HepG2 (cell line): ENCODE measurements at regions not wholly inside any gene's neighbourhood (a gene's known extent, or its start where the extent isn't known, plus 50 kb on each side); places are given as distances from the start of the nearest gene placed in this dataset.
A peak's percentile ranks its signal among the peaks of the same experiment; 100 is the strongest.

Experiments used
- AGO2 ChIP-seq: fragments of 200-400 bp; formaldehyde crosslinking; optimal IDR thresholded peaks from 2 replicates; pipeline ENCODE3; 2017; ENCODE audit warnings: mild to moderate bottlenecking, low read depth, low read length, moderate library complexity
- CREB1 ChIP-seq, 2 experiments: fragments of 450-650 bp in 1 of 2; IDR thresholded peaks; 2 replicates each; pipeline ENCODE4 v1.6.1; 2016 to 2017; ENCODE audit warnings: control low read depth in 1 of 2, mild to moderate bottlenecking in 1 of 2, missing compliant biosample characterization in 1 of 2, missing genetic modification characterization in 1 of 2
- ELF3 ChIP-seq: IDR thresholded peaks from 2 replicates; pipeline ENCODE4 v1.6.1; 2016; ENCODE audit warnings: missing genetic modification reagents, missing compliant biosample characterization
- FOXK1 ChIP-seq: sonication (generic); formaldehyde crosslinking; IDR thresholded peaks from 2 replicates; pipeline ENCODE4 v1.4.0; 2020; ENCODE audit warnings: low read depth, missing genetic modification reagents, borderline replicate concordance
- HDAC6 ChIP-seq: fragments of 200-600 bp; sonication (generic); IDR thresholded peaks from 2 replicates; pipeline ENCODE4 v1.7.0; 2017; ENCODE audit warnings: mild to moderate bottlenecking, antibody characterized with exemption, low read length, low read depth
- HNF1B ChIP-seq: sonication (generic); formaldehyde crosslinking; IDR thresholded peaks from 2 replicates; pipeline ENCODE4 v1.5.1; 2020; ENCODE audit warnings: mild to moderate bottlenecking, moderate library complexity, missing genetic modification reagents
- HOXA3 ChIP-seq: sonication (generic); formaldehyde crosslinking; IDR thresholded peaks from 2 replicates; pipeline ENCODE4 v1.5.0; 2020; ENCODE audit warnings: missing genetic modification reagents
- HOXA5 ChIP-seq: sonication (generic); formaldehyde crosslinking; IDR thresholded peaks from 2 replicates; pipeline ENCODE4 v1.4.0; 2020; ENCODE audit warnings: missing genetic modification reagents
- KLF13 ChIP-seq: sonication (generic); formaldehyde crosslinking; IDR thresholded peaks from 2 replicates; pipeline ENCODE4 v1.4.0; 2020; ENCODE audit warnings: mild to moderate bottlenecking, missing genetic modification reagents
- KLF15 ChIP-seq: sonication (generic); formaldehyde crosslinking; IDR thresholded peaks from 2 replicates; pipeline ENCODE4 v1.8.1; 2023; ENCODE audit warnings: borderline replicate concordance, mild to moderate bottlenecking, inconsistent platforms, missing genetic modification reagents, mixed read lengths
- MYNN ChIP-seq: sonication (generic); formaldehyde crosslinking; IDR thresholded peaks from 2 replicates; pipeline ENCODE4 v1.4.0; 2020; ENCODE audit warnings: mild to moderate bottlenecking, low read depth, missing genetic modification reagents
- NFE2L2 ChIP-seq: fragments of 150-350 bp; IDR thresholded peaks from 2 replicates; pipeline ENCODE4 v1.6.1; 2014; ENCODE audit warnings: low read length
- NFKBIZ ChIP-seq: IDR thresholded peaks from 2 replicates; pipeline ENCODE4 v1.6.1; 2018; ENCODE audit warnings: missing genetic modification reagents, missing compliant biosample characterization
- PBX3 ChIP-seq: sonication (generic); formaldehyde crosslinking; IDR thresholded peaks from 2 replicates; pipeline ENCODE4 v1.8.1; 2023; ENCODE audit warnings: missing genetic modification reagents, inconsistent platforms, borderline replicate concordance
- PHF8 ChIP-seq: sonication (generic); formaldehyde crosslinking; IDR thresholded peaks from 2 replicates; pipeline ENCODE4 v1.5.0; 2020; ENCODE audit warnings: missing genetic modification reagents
- RBM22 ChIP-seq: fragments of 200-400 bp; formaldehyde crosslinking; optimal IDR thresholded peaks from 2 replicates; pipeline ENCODE3; 2017; ENCODE audit warnings: mild to moderate bottlenecking, low read length, moderate library complexity
- SRF ChIP-seq: IDR thresholded peaks from 2 replicates; pipeline ENCODE4 v1.6.1; 2011; ENCODE audit warnings: mild to moderate bottlenecking, low read depth, low read length, moderate library complexity
- STAG1 ChIP-seq: sonication (generic); formaldehyde crosslinking; IDR thresholded peaks from 2 replicates; pipeline ENCODE4 v1.4.0; 2020; ENCODE audit warnings: missing genetic modification reagents
- SYNCRIP ChIP-seq: fragments of 200-400 bp; formaldehyde crosslinking; IDR thresholded peaks from 2 replicates; pipeline ENCODE4 v1.6.1; 2018; ENCODE audit warnings: mild to moderate bottlenecking, low read depth, low read length; ENCODE audit not compliant: insufficient read depth
- TEAD3 ChIP-seq: optimal IDR thresholded peaks from 2 replicates; pipeline ENCODE3; 2016; ENCODE audit warnings: borderline replicate concordance
- U2AF1 ChIP-seq: fragments of 200-400 bp; formaldehyde crosslinking; optimal IDR thresholded peaks from 2 replicates; pipeline ENCODE3; 2017; ENCODE audit warnings: mild to moderate bottlenecking, low read depth, low read length
- ZMYM3 ChIP-seq: sonication (generic); formaldehyde crosslinking; IDR thresholded peaks from 2 replicates; pipeline ENCODE4 v1.5.1; 2020; ENCODE audit warnings: mild to moderate bottlenecking, missing genetic modification reagents
- ZNF207 ChIP-seq: fragments of 450-650 bp; IDR thresholded peaks from 2 replicates; pipeline ENCODE4 v1.6.1; 2016; ENCODE audit warnings: antibody characterized with exemption, borderline replicate concordance
- ZNF281 ChIP-seq: sonication (generic); formaldehyde crosslinking; IDR thresholded peaks from 2 replicates; pipeline ENCODE4 v1.4.0; 2020; ENCODE audit warnings: missing genetic modification reagents, borderline replicate concordance
- ZNF672 ChIP-seq: sonication (generic); formaldehyde crosslinking; IDR thresholded peaks from 2 replicates; pipeline ENCODE4 v1.8.1; 2022; ENCODE audit warnings: missing genetic modification reagents
- ZNF720 ChIP-seq: sonication (generic); formaldehyde crosslinking; IDR thresholded peaks from 2 replicates; pipeline ENCODE4 v1.4.0; 2020; ENCODE audit warnings: missing genetic modification reagents
- ZNF839 ChIP-seq: sonication (generic); formaldehyde crosslinking; IDR thresholded peaks from 2 replicates; pipeline ENCODE4 v1.4.0; 2020; ENCODE audit warnings: missing genetic modification reagents, mild to moderate bottlenecking, borderline replicate concordance
- ZSCAN31 ChIP-seq: sonication (generic); formaldehyde crosslinking; IDR thresholded peaks from 2 replicates; pipeline ENCODE4 v1.5.0; 2020; ENCODE audit warnings: low read depth, mild to moderate bottlenecking, missing genetic modification reagents

GRCh38 chr2:16050908-16051489 lies 110.6 kb downstream of the MYCN start (continued):
- TF ChIP-seq FOXK1 (CRISPR knock-in tag) = no peak
- peak; percentile 63; the same call in 1 of the 2 replicates for TF ChIP-seq ZNF281 (CRISPR knock-in tag)
- TF ChIP-seq RBM22 = no peak
- no peak for TF ChIP-seq HOXA5 (CRISPR knock-in tag)
- no peak for TF ChIP-seq CREB1 (IDR thresholded peaks at IDR 0.05)
- no peak for TF ChIP-seq CREB1 (CRISPR knock-in tag; IDR thresholded peaks at IDR 0.05)
- no peak for TF ChIP-seq ZSCAN31 (CRISPR knock-in tag)
- no peak for TF ChIP-seq SRF
- TF ChIP-seq ZNF720 (CRISPR knock-in tag) = no peak
- TF ChIP-seq MYNN = no peak
- no peak for TF ChIP-seq STAG1
- no peak for TF ChIP-seq ZMYM3 (CRISPR knock-in tag)
- no peak for TF ChIP-seq AGO2
- no peak for TF ChIP-seq NFE2L2
- no peak for TF ChIP-seq U2AF1
- no peak for TF ChIP-seq HOXA3 (CRISPR knock-in tag)
- no peak for TF ChIP-seq PBX3
- no peak for TF ChIP-seq KLF13 (CRISPR knock-in tag)
- TF ChIP-seq HDAC6 = no peak
- no peak for TF ChIP-seq PHF8 (CRISPR knock-in tag)
- TF ChIP-seq TEAD3 (CRISPR knock-in tag) = peak; percentile 37
- no peak for TF ChIP-seq ZNF207
- TF ChIP-seq ELF3 = no peak
- TF ChIP-seq ZNF839 (CRISPR knock-in tag) = no peak
- no peak for TF ChIP-seq KLF15 (CRISPR knock-in tag)
- TF ChIP-seq NFKBIZ = no peak
- no peak; the same call in 1 of the 2 replicates for TF ChIP-seq HNF1B (CRISPR knock-in tag)
- TF ChIP-seq ZNF672 (CRISPR knock-in tag) = no peak
- no peak for TF ChIP-seq SYNCRIP
